EL (cell line): ENCODE measurements at regions not wholly inside any gene's neighbourhood (a gene's known extent, or its start where the extent isn't known, plus 50 kb on each side); places are given as distances from the start of the nearest gene placed in this dataset.

Experiments used
- DNase-seq: peaks from one replicate; pipeline ENCODE4 v3.0.0-alpha.2; 2016

- DNase-seq: no peak
Measured at GRCh38 chr4:14668296-14668695, 334.0 kb upstream of the CPEB2 start.

- no peak for DNase-seq
Measured at GRCh38 chr4:14669371-14669770, 332.9 kb upstream of the CPEB2 start.

- DNase-seq: no peak
Measured at GRCh38 chr4:14671146-14671545, 331.1 kb upstream of the CPEB2 start.

GRCh38 chr4:14675279-14675985 lies 326.8 kb upstream of the CPEB2 start:
- DNase-seq: no peak

- DNase-seq: peak; percentile 3
Measured at GRCh38 chr4:14679906-14680305, 322.4 kb upstream of the CPEB2 start.

- DNase-seq: no peak
Measured at GRCh38 chr4:14681330-14681729, 321.0 kb upstream of the CPEB2 start.

- DNase-seq: no peak
Measured at GRCh38 chr4:14693728-14694127, 308.6 kb upstream of the CPEB2 start.

GRCh38 chr4:14695095-14695845 lies 307.0 kb upstream of the CPEB2 start:
- no peak for DNase-seq

GRCh38 chr4:14700083-14700482 lies 302.2 kb upstream of the CPEB2 start:
- DNase-seq: no peak

GRCh38 chr4:14700544-14700943 lies 301.7 kb upstream of the CPEB2 start:
- DNase-seq: no peak

GRCh38 chr4:14701389-14701788 lies 300.9 kb upstream of the CPEB2 start:
- DNase-seq: no peak

- no peak for DNase-seq
Measured at GRCh38 chr4:14701896-14702295, 300.4 kb upstream of the CPEB2 start.

GRCh38 chr4:14708574-14708973 lies 293.7 kb upstream of the CPEB2 start:
- DNase-seq: no peak

- no peak for DNase-seq
Measured at GRCh38 chr4:14711259-14711658, 291.0 kb upstream of the CPEB2 start.

GRCh38 chr4:14716691-14717090 lies 285.6 kb upstream of the CPEB2 start:
- peak; percentile 8 for DNase-seq

- DNase-seq: peak; percentile 73
Measured at GRCh38 chr4:14719053-14719452, 283.2 kb upstream of the CPEB2 start.

GRCh38 chr4:14726441-14726840 lies 275.8 kb upstream of the CPEB2 start:
- no peak for DNase-seq

GRCh38 chr4:14726877-14727361 lies 275.4 kb upstream of the CPEB2 start:
- peak; percentile 78 for DNase-seq

- no peak for DNase-seq
Measured at GRCh38 chr4:14729282-14730000, 272.8 kb upstream of the CPEB2 start.

- no peak for DNase-seq
Measured at GRCh38 chr4:14742054-14742453, 260.2 kb upstream of the CPEB2 start.

GRCh38 chr4:14743172-14743571 lies 259.1 kb upstream of the CPEB2 start:
- peak; percentile 2 for DNase-seq

- peak; percentile 18 for DNase-seq
Measured at GRCh38 chr4:14743601-14744000, 258.7 kb upstream of the CPEB2 start.

GRCh38 chr4:14744346-14744745 lies 257.9 kb upstream of the CPEB2 start:
- DNase-seq: no peak

GRCh38 chr4:14749910-14750309 lies 252.4 kb upstream of the CPEB2 start:
- DNase-seq: peak; percentile 23
